WTC11 (cell line): ENCODE measurements at regions not wholly inside any gene's neighbourhood (a gene's known extent, or its start where the extent isn't known, plus 50 kb on each side); places are given as distances from the start of the nearest gene placed in this dataset.

ENCODE experiments used
- ATAC-seq: fragments of 200-7000 bp; cut with Tn5 transposase; 2 replicates; pipeline ENCODE4 v1.10.0; 2021; ENCODE audit warnings: mild to moderate bottlenecking, moderate library complexity
- CTCF ChIA-PET: fragments of 300-600 bp; sonication (Branson Sonifier 250); formaldehyde crosslinking; loops from one replicate; lab custom pipeline; 2021; ENCODE audit warnings: antibody characterized with exemption; lab: Charles Lee
- POLR2A ChIA-PET: fragments of 350-600 bp; sonication (Branson Sonifier 250); formaldehyde crosslinking; loops from one replicate; lab custom pipeline; 2021; ENCODE audit warnings: antibody characterized with exemption; lab: Charles Lee
- DNase-seq: peaks from one replicate; pipeline ENCODE4 v3.0.0; 2021; ENCODE audit warnings: low spot score
- H3K27ac Mint-ChIP-seq: 2 replicates; pipeline ENCODE4 v1.8.0; 2021; ENCODE audit warnings: mixed read lengths
- H3K27me3 Mint-ChIP-seq: 2 replicates; pipeline ENCODE4 v1.8.0; 2021; ENCODE audit warnings: low read depth, mild to moderate bottlenecking, moderate library complexity, mixed read lengths
- H3K36me3 Mint-ChIP-seq: 2 replicates; pipeline ENCODE4 v1.8.0; 2021; ENCODE audit warnings: mixed read lengths
- H3K4me1 Mint-ChIP-seq: 2 replicates; pipeline ENCODE4 v1.8.0; 2022; ENCODE audit warnings: mixed read lengths
- H3K4me3 Mint-ChIP-seq: 2 replicates; pipeline ENCODE4 v1.8.0; 2021; ENCODE audit warnings: mild to moderate bottlenecking, moderate library complexity, mixed read lengths
- H3K9me3 Mint-ChIP-seq: 2 replicates; pipeline ENCODE4 v1.8.0; 2021; ENCODE audit warnings: mixed read lengths
- CBFB ChIP-seq: sonication (generic); formaldehyde crosslinking; IDR thresholded peaks from 2 replicates; pipeline ENCODE4 v1.8.1; 2022; ENCODE audit warnings: mild to moderate bottlenecking, low read depth, missing genetic modification reagents
- EMX1 ChIP-seq: fragments of 250-450 bp; sonication (Bioruptor Pico); IDR thresholded peaks from 2 replicates; pipeline ENCODE4 v1.8.0; 2021; ENCODE audit warnings: mild to moderate bottlenecking
- GTF2I ChIP-seq: fragments of 250-450 bp; sonication (Bioruptor Pico); conservative IDR thresholded peaks from 2 replicates; pipeline ENCODE4 v1.4.0; 2021; ENCODE audit warnings: mild to moderate bottlenecking
- IRF2 ChIP-seq: sonication (generic); formaldehyde crosslinking; IDR thresholded peaks from 2 replicates; pipeline ENCODE4 v1.8.0; 2022; ENCODE audit warnings: low read depth, missing genetic modification reagents, borderline replicate concordance
- JAZF1 ChIP-seq: fragments of 250-450 bp; sonication (Bioruptor Pico); IDR thresholded peaks from 2 replicates; pipeline ENCODE4 v1.9.0; 2021; ENCODE audit warnings: moderate library complexity, mild to moderate bottlenecking, inconsistent platforms
- KAT7 ChIP-seq: sonication (generic); formaldehyde crosslinking; IDR thresholded peaks from 2 replicates; pipeline ENCODE4 v1.8.1; 2023; ENCODE audit warnings: missing genetic modification reagents, mild to moderate bottlenecking, borderline replicate concordance
- MLX ChIP-seq: sonication (generic); formaldehyde crosslinking; IDR thresholded peaks from 2 replicates; pipeline ENCODE4 v1.8.1; 2023; ENCODE audit warnings: mild to moderate bottlenecking, missing genetic modification reagents, moderate library complexity
- MYBL2 ChIP-seq: sonication (generic); formaldehyde crosslinking; IDR thresholded peaks from 2 replicates; pipeline ENCODE4 v1.8.1; 2023; ENCODE audit warnings: mild to moderate bottlenecking, moderate library complexity, missing genetic modification reagents
- PREB ChIP-seq: sonication (generic); formaldehyde crosslinking; IDR thresholded peaks from 2 replicates; pipeline ENCODE4 v1.8.1; 2022; ENCODE audit warnings: mild to moderate bottlenecking, missing genetic modification reagents, moderate library complexity, borderline replicate concordance
- SMAD4 ChIP-seq: sonication (generic); formaldehyde crosslinking; IDR thresholded peaks from 2 replicates; pipeline ENCODE4 v1.8.0; 2022; ENCODE audit warnings: mild to moderate bottlenecking, missing genetic modification reagents
- TEAD4 ChIP-seq: sonication (generic); formaldehyde crosslinking; IDR thresholded peaks from 2 replicates; pipeline ENCODE4 v1.8.0; 2022; ENCODE audit warnings: mild to moderate bottlenecking, missing genetic modification reagents
- ZNF138 ChIP-seq: sonication (generic); formaldehyde crosslinking; conservative IDR thresholded peaks from 2 replicates; pipeline ENCODE4 v1.8.1; 2022; ENCODE audit warnings: mild to moderate bottlenecking, moderate library complexity, missing genetic modification reagents
- ZNF317 ChIP-seq: sonication (generic); formaldehyde crosslinking; IDR thresholded peaks from 2 replicates; pipeline ENCODE4 v1.8.1; 2023; ENCODE audit warnings: low read depth, mild to moderate bottlenecking, moderate library complexity, missing genetic modification reagents, borderline replicate concordance
- ZNF671 ChIP-seq: fragments of 250-450 bp; sonication (Bioruptor Pico); IDR thresholded peaks from 2 replicates; pipeline ENCODE4 v1.8.0; 2021; ENCODE audit warnings: mild to moderate bottlenecking
- TF ChIP-seq, protein P1 (sequence below): fragments of 250-450 bp; sonication (Bioruptor Pico); IDR thresholded peaks from 2 replicates; pipeline ENCODE4 v1.9.0; 2021; ENCODE audit warnings: mild to moderate bottlenecking, borderline replicate concordance
- TF ChIP-seq, protein P2 (sequence below): sonication (generic); formaldehyde crosslinking; IDR thresholded peaks from 2 replicates; pipeline ENCODE4 v1.8.1; 2023; ENCODE audit warnings: mild to moderate bottlenecking, missing genetic modification reagents, borderline replicate concordance
- TF ChIP-seq, protein P3 (sequence below): sonication (generic); formaldehyde crosslinking; IDR thresholded peaks from 2 replicates; pipeline ENCODE4 v1.8.1; 2023; ENCODE audit warnings: mild to moderate bottlenecking, missing genetic modification reagents, moderate library complexity

GRCh38 chr14:35959835-35960234 lies 133.7 kb downstream of the BRMS1L start:
- no peak for ATAC-seq
- ChIA-PET CTCF (interaction anchor here (2.3 kb wide), 1 partner anchor 110 kb away, joined by 11 read pairs; no protein-coding TSS in a partner anchor), POLR2A (no interaction called here)
- Mint-ChIP-seq H3K27ac (no peak overlapping the region), H3K36me3 (no peaks in the 10 kb centered on the region), H3K4me1 (peaks cover 7% of the 10 kb centered on the region), H3K9me3 (no peaks in the 10 kb centered on the region), H3K4me3 (no peak overlapping the region), H3K27me3 (no peaks in the 10 kb centered on the region)
- no peak for DNase-seq
- no peak for TF ChIP-seq EMX1 (CRISPR knock-in tag)
- no peak for TF ChIP-seq ZNF671
- TF ChIP-seq KAT7 (CRISPR knock-in tag), result no peak
- TF ChIP-seq, protein P1, sequence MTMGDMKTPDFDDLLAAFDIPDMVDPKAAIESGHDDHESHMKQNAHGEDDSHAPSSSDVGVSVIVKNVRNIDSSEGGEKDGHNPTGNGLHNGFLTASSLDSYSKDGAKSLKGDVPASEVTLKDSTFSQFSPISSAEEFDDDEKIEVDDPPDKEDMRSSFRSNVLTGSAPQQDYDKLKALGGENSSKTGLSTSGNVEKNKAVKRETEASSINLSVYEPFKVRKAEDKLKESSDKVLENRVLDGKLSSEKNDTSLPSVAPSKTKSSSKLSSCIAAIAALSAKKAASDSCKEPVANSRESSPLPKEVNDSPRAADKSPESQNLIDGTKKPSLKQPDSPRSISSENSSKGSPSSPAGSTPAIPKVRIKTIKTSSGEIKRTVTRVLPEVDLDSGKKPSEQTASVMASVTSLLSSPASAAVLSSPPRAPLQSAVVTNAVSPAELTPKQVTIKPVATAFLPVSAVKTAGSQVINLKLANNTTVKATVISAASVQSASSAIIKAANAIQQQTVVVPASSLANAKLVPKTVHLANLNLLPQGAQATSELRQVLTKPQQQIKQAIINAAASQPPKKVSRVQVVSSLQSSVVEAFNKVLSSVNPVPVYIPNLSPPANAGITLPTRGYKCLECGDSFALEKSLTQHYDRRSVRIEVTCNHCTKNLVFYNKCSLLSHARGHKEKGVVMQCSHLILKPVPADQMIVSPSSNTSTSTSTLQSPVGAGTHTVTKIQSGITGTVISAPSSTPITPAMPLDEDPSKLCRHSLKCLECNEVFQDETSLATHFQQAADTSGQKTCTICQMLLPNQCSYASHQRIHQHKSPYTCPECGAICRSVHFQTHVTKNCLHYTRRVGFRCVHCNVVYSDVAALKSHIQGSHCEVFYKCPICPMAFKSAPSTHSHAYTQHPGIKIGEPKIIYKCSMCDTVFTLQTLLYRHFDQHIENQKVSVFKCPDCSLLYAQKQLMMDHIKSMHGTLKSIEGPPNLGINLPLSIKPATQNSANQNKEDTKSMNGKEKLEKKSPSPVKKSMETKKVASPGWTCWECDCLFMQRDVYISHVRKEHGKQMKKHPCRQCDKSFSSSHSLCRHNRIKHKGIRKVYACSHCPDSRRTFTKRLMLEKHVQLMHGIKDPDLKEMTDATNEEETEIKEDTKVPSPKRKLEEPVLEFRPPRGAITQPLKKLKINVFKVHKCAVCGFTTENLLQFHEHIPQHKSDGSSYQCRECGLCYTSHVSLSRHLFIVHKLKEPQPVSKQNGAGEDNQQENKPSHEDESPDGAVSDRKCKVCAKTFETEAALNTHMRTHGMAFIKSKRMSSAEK (CRISPR knock-in tag), result no peak
- TF ChIP-seq ZNF138, result no peak
- TF ChIP-seq ZNF317 (CRISPR knock-in tag), result no peak
- no peak for TF ChIP-seq JAZF1
- TF ChIP-seq TEAD4 (CRISPR knock-in tag), result no peak
- TF ChIP-seq MYBL2 (CRISPR knock-in tag), result no peak
- TF ChIP-seq, protein P2, sequence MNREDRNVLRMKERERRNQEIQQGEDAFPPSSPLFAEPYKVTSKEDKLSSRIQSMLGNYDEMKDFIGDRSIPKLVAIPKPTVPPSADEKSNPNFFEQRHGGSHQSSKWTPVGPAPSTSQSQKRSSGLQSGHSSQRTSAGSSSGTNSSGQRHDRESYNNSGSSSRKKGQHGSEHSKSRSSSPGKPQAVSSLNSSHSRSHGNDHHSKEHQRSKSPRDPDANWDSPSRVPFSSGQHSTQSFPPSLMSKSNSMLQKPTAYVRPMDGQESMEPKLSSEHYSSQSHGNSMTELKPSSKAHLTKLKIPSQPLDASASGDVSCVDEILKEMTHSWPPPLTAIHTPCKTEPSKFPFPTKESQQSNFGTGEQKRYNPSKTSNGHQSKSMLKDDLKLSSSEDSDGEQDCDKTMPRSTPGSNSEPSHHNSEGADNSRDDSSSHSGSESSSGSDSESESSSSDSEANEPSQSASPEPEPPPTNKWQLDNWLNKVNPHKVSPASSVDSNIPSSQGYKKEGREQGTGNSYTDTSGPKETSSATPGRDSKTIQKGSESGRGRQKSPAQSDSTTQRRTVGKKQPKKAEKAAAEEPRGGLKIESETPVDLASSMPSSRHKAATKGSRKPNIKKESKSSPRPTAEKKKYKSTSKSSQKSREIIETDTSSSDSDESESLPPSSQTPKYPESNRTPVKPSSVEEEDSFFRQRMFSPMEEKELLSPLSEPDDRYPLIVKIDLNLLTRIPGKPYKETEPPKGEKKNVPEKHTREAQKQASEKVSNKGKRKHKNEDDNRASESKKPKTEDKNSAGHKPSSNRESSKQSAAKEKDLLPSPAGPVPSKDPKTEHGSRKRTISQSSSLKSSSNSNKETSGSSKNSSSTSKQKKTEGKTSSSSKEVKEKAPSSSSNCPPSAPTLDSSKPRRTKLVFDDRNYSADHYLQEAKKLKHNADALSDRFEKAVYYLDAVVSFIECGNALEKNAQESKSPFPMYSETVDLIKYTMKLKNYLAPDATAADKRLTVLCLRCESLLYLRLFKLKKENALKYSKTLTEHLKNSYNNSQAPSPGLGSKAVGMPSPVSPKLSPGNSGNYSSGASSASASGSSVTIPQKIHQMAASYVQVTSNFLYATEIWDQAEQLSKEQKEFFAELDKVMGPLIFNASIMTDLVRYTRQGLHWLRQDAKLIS, result no peak
- no peak for TF ChIP-seq SMAD4 (CRISPR knock-in tag)
- no peak for TF ChIP-seq PREB (CRISPR knock-in tag)

- DNase-seq, result no peak
- ATAC-seq, result no peak
- CTCF ChIA-PET, result interaction anchor here (1.2 kb wide), 1 partner anchor 14 kb away, joined by 4 read pairs; no protein-coding TSS in a partner anchor
- H3K36me3 Mint-ChIP-seq, result no peaks in the 10 kb centered on the region
- POLR2A ChIA-PET, result no interaction called here
- peaks cover 10% of the 10 kb centered on the region for H3K4me1 Mint-ChIP-seq
- H3K9me3 Mint-ChIP-seq, result no peaks in the 10 kb centered on the region
- H3K27ac Mint-ChIP-seq, result no peak overlapping the region
- H3K4me3 Mint-ChIP-seq, result no peak overlapping the region
- TF ChIP-seq MLX (CRISPR knock-in tag) (no peak), CBFB (CRISPR knock-in tag) (no peak), GTF2I (CRISPR knock-in tag) (no peak), IRF2 (CRISPR knock-in tag) (no peak)
- TF ChIP-seq, protein P3, sequence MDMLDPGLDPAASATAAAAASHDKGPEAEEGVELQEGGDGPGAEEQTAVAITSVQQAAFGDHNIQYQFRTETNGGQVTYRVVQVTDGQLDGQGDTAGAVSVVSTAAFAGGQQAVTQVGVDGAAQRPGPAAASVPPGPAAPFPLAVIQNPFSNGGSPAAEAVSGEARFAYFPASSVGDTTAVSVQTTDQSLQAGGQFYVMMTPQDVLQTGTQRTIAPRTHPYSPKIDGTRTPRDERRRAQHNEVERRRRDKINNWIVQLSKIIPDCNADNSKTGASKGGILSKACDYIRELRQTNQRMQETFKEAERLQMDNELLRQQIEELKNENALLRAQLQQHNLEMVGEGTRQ (CRISPR knock-in tag), result no peak
- no peaks in the 10 kb centered on the region for H3K27me3 Mint-ChIP-seq
Observed at GRCh38 chr14:35958499-35958898, 132.4 kb downstream of the BRMS1L start.
